ENCODE measurements at regions not wholly inside any gene's neighbourhood (a gene's known extent, or its start where the extent isn't known, plus 50 kb on each side); places are given as distances from the start of the nearest gene placed in this dataset.
"Not testable (repeated sequence)": the region's sequence is repeated elsewhere in the genome, so short reads cannot be mapped to it uniquely, and the experiment has no call there.

- H3K27ac Mint-ChIP-seq; H3K4me3 Mint-ChIP-seq; ATAC-seq (ENCODE audit: low read depth); H3K36me3 Mint-ChIP-seq; POLR2A ChIA-PET; H3K27me3 Mint-ChIP-seq; H3K4me1 Mint-ChIP-seq; DNase-seq: not testable (repeated sequence)
- H3K9me3 Mint-ChIP-seq = peaks cover 11% of the 10 kb centered on the region
Measured at GRCh38 chr14:37784827-37785223, 189.4 kb downstream of the TTC6 start.

DNA sequence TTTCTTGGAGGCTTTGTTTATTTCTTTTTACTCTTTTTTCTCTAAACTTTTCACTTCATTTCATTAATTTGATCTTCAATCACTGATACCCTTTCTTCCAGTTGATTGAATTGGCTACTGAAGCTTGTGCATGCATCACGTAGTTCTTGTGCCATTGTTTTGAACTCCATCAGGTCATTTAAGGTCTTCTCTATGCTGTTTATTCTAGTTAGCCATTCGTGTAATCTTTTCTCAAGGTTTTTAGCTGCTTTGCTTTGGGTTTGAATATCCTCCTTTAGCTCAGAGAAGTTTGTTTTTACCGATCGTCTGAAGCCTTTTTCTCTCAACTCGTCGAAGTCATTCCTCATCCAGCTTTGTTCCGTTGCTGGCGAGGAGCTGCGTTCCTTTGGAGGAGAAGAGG lies 189.9 kb downstream of the TTC6 start:
- DNase-seq; H3K36me3 Mint-ChIP-seq; H3K4me1 Mint-ChIP-seq; ATAC-seq (ENCODE audit: low read depth); H3K27ac Mint-ChIP-seq; POLR2A ChIA-PET; H3K4me3 Mint-ChIP-seq; H3K27me3 Mint-ChIP-seq: not testable (repeated sequence)
- H3K9me3 Mint-ChIP-seq = peaks cover 11% of the 10 kb centered on the region

DNA sequence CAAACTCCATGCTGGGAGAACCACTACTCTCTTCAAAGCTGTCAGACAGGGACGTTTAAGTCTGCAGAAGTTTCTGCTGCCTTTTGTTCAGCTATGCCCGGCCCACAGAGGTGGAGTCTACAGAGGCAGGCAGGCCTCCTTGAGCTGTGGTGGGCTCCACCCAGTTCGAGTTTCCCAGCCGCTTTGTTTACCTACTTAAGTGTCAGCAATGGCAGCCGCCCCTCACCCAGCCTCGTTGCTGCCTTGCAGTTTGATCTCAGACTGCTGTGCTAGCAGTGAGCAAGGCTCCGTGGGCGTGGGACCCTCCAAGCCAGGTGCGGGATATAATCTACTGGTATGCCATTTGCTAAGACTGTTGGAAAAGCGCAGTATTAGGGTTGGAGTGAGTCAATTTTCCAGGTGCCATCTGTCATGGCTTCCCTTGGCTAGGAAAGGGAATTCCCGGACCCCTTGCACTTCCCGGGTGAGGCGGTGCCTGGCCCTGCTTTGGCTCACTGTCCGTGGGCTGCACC lies 190.7 kb downstream of the TTC6 start:
- H3K27me3 Mint-ChIP-seq; DNase-seq; H3K36me3 Mint-ChIP-seq; H3K27ac Mint-ChIP-seq; H3K4me1 Mint-ChIP-seq; POLR2A ChIA-PET; H3K9me3 Mint-ChIP-seq; ATAC-seq (ENCODE audit: low read depth); H3K4me3 Mint-ChIP-seq: not testable (repeated sequence)

DNA sequence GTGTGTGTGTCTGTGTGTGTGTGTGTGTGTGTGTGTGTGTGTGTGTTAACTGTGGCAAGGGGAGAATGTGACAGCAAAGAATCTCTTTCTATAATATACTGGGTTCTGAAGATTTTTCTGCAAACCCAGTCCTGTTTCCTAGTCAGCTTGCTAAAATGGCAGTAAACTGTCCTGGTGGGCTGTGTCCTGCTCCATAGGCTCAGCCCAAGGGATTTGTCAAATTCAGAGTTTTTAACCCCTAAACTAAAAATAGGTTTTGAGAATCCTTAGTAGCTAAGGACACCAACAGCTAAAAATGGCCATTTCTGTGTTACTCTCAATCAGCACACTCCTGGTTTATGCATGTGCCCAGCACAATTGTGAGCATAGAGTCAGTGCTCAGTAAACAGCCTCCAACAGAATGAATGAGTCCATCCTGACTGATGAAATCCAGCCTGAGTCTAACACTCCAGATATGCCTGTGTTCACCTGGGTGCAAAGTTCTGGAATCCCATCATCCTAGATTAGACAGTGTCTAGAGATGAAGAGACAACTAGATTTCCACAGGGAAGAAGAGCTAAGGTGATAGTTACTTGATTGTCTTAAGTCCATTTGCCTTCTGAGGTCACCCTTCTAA lies 192.6 kb downstream of the TTC6 start:
- DNase-seq (no peak), ATAC-seq (ENCODE audit: low read depth) (no peak)
- Mint-ChIP-seq H3K27ac (no peak overlapping the region), H3K4me3 (no peak overlapping the region), H3K9me3 (peaks cover 5% of the 10 kb centered on the region), H3K36me3 (no peaks in the 10 kb centered on the region), H3K27me3 (no peaks in the 10 kb centered on the region), H3K4me1 (no peaks in the 10 kb centered on the region)
- POLR2A ChIA-PET = no interaction called here

DNA sequence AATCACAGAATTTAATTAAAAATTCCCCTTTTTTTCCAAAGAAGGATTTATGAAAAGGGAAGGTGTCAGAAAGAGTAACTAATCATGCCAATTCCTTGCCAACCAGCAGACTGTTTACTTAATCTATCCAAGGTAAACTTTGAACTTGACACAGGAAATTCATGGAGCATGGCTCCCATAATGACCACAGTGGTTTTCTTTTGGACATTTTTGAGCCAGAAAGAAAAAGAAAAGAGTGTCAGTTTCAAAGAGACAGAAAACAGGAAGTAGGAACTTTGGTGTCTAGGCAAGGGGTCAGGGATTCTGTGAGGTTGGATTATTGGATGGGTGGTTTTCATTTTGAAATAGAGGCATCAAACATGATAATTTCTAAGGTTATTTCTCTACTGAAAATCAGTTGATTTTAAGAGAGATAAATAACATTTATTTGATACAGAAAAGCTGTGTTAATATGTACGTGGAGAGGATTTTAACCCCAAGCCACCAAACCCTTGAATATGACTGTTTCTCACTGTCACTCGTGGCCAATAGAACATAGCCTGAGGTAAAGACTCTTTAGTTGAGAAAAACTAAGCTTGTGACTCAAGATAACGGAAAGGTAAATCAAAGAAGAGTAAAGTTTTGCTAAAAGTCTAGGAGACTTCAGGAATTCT lies 196.1 kb downstream of the TTC6 start:
- Mint-ChIP-seq H3K36me3 (no peaks in the 10 kb centered on the region), H3K4me1 (no peaks in the 10 kb centered on the region), H3K9me3 (no peaks in the 10 kb centered on the region), H3K27ac (no peak overlapping the region), H3K4me3 (no peak overlapping the region), H3K27me3 (no peaks in the 10 kb centered on the region)
- ATAC-seq (ENCODE audit: low read depth) = no peak
- DNase-seq = no peak
- POLR2A ChIA-PET = no interaction called here

DNA sequence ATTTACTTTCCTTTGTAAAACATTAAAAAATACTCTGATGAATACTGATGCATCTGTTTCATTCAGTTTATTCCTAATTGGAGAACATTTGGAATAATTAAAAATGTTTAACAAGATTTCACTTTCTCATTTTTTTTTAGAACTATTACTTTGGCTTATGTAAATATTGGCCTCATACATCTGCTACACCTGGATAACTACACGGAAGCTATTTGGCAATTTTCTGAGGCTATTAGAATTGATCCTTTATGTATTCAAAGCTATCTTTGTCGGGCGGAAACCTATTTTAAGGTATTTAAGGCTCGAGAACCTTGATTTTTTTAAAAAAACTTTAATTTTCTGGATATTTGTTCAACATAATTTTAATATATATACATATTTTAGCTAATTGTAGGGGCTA lies 196.7 kb downstream of the TTC6 start:
- POLR2A ChIA-PET = no interaction called here
- Mint-ChIP-seq H3K4me3 (no peak overlapping the region), H3K27me3 (no peaks in the 10 kb centered on the region), H3K9me3 (no peaks in the 10 kb centered on the region), H3K36me3 (no peaks in the 10 kb centered on the region), H3K4me1 (no peaks in the 10 kb centered on the region), H3K27ac (no peak overlapping the region)
- DNase-seq (no peak), ATAC-seq (ENCODE audit: low read depth) (no peak)

DNA sequence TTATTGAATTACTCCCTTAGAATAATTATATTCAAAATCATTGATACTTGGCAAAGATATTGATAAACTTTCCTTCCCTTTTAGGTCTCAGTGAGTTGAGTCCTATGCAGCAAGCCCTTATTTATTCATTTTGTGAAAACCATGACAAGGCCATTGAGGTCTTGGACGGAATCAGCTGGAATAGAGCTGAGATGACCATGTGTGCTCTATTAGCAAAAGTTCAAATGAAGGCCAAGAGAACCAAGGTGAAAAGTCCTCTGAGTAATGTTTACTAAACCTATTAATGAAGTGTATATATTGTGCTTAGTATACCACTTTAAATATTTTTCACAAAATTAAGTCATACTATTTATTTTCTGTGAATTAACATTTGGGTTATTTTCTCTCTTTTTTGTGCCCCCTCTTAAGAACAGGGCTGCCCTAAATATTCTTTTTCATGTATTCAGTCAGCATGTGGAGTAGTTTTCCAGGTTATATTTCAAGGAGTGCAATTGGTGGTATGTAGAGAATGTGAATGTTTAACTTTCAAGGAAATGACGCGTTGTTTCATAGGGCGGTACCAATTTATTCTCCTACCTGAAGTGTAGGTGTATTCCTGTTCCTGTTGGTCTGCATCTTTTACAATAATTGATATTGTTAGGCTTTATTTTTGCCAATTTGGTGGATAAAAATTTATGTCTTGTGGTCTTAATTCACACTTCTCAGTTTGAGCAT lies 201.4 kb downstream of the TTC6 start:
- no peaks in the 10 kb centered on the region for H3K9me3 Mint-ChIP-seq
- no peak for ATAC-seq (ENCODE audit: low read depth)

GRCh38 chr14:37797675-37798074 lies 202.2 kb downstream of the TTC6 start:
- Mint-ChIP-seq H3K9me3 (no peaks in the 10 kb centered on the region), H3K27ac (no peak overlapping the region), H3K36me3 (no peaks in the 10 kb centered on the region), H3K4me1 (no peaks in the 10 kb centered on the region), H3K4me3 (no peak overlapping the region), H3K27me3 (no peaks in the 10 kb centered on the region)
- no peak for DNase-seq
- POLR2A ChIA-PET = no interaction called here
- no peak for ATAC-seq (ENCODE audit: low read depth)

More for the DNA sequence above, 201.4 kb downstream of the TTC6 start:
- H3K4me3 Mint-ChIP-seq = no peak overlapping the region
- H3K27ac Mint-ChIP-seq = no peak overlapping the region
- no peaks in the 10 kb centered on the region for H3K36me3 Mint-ChIP-seq
- no peak for DNase-seq
- H3K27me3 Mint-ChIP-seq = no peaks in the 10 kb centered on the region
- POLR2A ChIA-PET = no interaction called here
- no peaks in the 10 kb centered on the region for H3K4me1 Mint-ChIP-seq

- no peak for ATAC-seq (ENCODE audit: low read depth)
- Mint-ChIP-seq H3K9me3 (no peaks in the 10 kb centered on the region), H3K4me3 (no peak overlapping the region), H3K36me3 (no peaks in the 10 kb centered on the region), H3K27me3 (no peaks in the 10 kb centered on the region), H3K4me1 (no peaks in the 10 kb centered on the region), H3K27ac (no peak overlapping the region)
- POLR2A ChIA-PET = no interaction called here
- DNase-seq = no peak
Measured at GRCh38 chr14:37807722-37808121, 212.3 kb downstream of the TTC6 start.

DNA sequence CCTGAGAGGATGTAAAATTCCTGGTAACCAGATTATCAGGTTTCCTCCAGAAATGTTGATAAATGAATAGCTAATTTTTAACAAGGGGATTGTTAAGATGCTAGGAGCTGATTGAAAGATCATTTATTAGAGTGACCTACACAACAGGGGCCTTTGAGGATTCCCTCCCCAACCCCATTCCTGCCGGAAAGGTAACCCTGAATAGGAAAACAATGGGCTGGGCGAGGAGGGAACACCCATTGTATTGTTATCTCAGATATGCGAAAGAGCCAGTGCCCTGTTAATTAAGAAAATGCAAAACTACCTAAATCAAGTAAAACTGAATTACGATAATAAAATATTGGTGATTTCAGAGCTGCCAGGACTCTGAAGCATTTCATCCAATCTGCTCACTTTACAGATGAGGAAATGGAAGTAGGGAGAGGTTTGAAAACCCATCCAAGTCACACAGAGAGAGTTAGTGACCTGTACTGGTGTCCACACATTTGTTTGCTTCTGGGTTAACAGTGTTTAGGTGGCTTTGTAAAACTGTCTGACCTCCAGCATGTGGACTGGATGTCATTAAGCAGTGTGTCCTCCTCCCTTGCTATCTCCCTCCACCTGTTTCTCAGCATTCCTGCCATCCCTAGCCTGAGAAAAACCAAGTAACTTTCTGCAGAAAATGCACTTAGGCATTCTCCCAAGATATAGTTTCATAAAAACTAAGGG lies 214.8 kb downstream of the TTC6 start:
- DNase-seq (no peak), ATAC-seq (ENCODE audit: low read depth) (no peak)
- H3K4me1 Mint-ChIP-seq = no peaks in the 10 kb centered on the region
- POLR2A ChIA-PET = no interaction called here
- no peaks in the 10 kb centered on the region for H3K36me3 Mint-ChIP-seq
- H3K27ac Mint-ChIP-seq = no peak overlapping the region
- no peaks in the 10 kb centered on the region for H3K9me3 Mint-ChIP-seq
- no peak overlapping the region for H3K4me3 Mint-ChIP-seq
- no peaks in the 10 kb centered on the region for H3K27me3 Mint-ChIP-seq

DNA sequence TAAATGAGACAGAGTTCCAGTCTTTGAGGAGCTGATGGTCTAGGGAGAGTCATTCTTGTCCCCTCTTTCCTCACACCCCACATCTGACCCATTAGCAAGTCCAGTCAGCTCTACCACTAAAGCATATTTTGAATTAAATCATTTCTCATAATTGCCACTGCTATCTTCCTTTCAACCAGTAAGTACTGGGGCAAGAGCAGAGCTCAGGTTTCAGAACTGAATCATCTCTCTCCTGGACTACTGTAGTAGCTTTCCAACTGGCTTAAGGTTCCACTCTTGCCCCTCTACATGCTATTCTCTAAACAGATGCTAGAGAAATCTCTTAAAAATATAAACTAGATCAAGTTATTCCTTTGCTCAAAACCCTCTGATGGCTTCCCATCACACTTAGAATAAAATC lies 218.3 kb downstream of the TTC6 start:
- Mint-ChIP-seq H3K4me3 (no peak overlapping the region), H3K4me1 (no peaks in the 10 kb centered on the region), H3K27me3 (no peaks in the 10 kb centered on the region), H3K27ac (no peak overlapping the region), H3K9me3 (no peaks in the 10 kb centered on the region), H3K36me3 (no peaks in the 10 kb centered on the region)
- DNase-seq = no peak
- POLR2A ChIA-PET = no interaction called here
- ATAC-seq (ENCODE audit: low read depth) = no peak

- Mint-ChIP-seq H3K27me3 (no peaks in the 10 kb centered on the region), H3K27ac (no peak overlapping the region), H3K4me3 (no peak overlapping the region), H3K9me3 (no peaks in the 10 kb centered on the region), H3K4me1 (no peaks in the 10 kb centered on the region), H3K36me3 (no peaks in the 10 kb centered on the region)
- POLR2A ChIA-PET = no interaction called here
- no peak for DNase-seq
- ATAC-seq (ENCODE audit: low read depth) = no peak
Measured at GRCh38 chr14:37816135-37816534, 220.7 kb downstream of the TTC6 start.

DNA sequence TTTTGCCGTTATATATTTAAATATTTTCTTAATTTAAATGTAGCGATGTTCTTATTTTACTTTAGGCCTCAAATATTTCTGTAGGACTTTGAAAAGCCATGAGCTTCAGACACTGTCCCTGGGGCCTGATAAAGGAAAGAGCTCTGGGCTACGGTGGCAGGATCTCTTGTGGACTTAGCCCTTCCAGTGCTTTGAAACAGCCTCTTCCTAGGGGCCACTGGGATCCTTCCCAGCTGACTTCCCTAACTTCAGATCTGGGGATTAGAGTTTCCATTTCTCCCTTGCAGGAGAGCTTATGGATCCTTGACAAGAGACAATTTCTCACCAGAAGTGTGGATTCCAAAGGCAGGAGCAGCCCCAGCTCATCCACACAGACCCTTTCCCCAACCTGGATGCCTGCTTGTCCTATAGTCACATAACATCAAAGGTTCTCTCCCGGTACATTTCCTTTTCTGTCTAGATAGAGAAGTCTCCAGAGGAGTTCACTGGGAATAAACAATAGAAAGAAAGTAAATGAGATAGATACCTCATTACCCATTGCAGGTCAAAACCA lies 221.4 kb downstream of the TTC6 start:
- no peak overlapping the region for H3K4me3 Mint-ChIP-seq
- DNase-seq = no peak
- no peaks in the 10 kb centered on the region for H3K27me3 Mint-ChIP-seq
- no peak for ATAC-seq (ENCODE audit: low read depth)
- H3K9me3 Mint-ChIP-seq = no peaks in the 10 kb centered on the region
- no peaks in the 10 kb centered on the region for H3K4me1 Mint-ChIP-seq
- H3K36me3 Mint-ChIP-seq = no peaks in the 10 kb centered on the region
- no peak overlapping the region for H3K27ac Mint-ChIP-seq
- POLR2A ChIA-PET = no interaction called here
